ENCODE measurements at regions not wholly inside any gene's neighbourhood (a gene's known extent, or its start where the extent isn't known, plus 50 kb on each side); places are given as distances from the start of the nearest gene placed in this dataset.

DNA sequence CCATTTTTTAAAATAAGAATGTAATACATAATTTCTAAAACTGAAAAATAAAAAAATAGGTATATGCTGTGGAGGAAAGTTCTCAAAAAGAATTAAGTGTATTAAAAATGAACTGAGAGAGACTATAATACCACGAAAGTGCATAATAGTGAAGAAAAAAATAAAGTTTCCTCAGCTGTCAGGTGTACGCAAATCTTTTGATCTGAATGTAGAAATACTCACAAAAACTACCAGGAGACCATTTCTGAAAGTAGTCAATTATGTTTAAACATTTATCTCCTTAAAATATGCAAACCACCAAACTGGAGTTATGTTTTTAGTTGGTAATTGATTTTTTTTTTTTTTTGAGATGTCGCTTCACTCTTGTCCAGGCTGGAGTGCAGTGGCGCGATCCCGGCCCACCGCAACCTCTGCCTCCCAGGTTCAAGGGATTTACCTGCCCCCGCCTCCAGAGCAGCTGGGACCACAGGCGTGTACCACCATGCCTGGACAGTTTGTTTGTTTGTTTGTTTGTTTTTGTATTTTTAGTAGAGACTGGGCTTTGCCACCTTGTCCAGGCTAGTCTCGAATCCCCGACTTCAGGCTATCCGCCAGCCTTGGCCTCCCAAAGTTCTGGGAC, 1169.2 kb upstream of the B3GALT2 start:
- TF ChIP-seq, protein P1, sequence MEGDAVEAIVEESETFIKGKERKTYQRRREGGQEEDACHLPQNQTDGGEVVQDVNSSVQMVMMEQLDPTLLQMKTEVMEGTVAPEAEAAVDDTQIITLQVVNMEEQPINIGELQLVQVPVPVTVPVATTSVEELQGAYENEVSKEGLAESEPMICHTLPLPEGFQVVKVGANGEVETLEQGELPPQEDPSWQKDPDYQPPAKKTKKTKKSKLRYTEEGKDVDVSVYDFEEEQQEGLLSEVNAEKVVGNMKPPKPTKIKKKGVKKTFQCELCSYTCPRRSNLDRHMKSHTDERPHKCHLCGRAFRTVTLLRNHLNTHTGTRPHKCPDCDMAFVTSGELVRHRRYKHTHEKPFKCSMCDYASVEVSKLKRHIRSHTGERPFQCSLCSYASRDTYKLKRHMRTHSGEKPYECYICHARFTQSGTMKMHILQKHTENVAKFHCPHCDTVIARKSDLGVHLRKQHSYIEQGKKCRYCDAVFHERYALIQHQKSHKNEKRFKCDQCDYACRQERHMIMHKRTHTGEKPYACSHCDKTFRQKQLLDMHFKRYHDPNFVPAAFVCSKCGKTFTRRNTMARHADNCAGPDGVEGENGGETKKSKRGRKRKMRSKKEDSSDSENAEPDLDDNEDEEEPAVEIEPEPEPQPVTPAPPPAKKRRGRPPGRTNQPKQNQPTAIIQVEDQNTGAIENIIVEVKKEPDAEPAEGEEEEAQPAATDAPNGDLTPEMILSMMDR (IDR thresholded peaks at IDR 0.05; ENCODE audit: borderline replicate concordance, extremely low read depth, low read length, poor library complexity, severe bottlenecking): no peak
- no peak for TF ChIP-seq EZH2 (IDR thresholded peaks at IDR 0.05; ENCODE audit: borderline replicate concordance, low read depth, low read length, severe bottlenecking)
